GM23338 (cell line): ENCODE measurements at regions not wholly inside any gene's neighbourhood (a gene's known extent, or its start where the extent isn't known, plus 50 kb on each side); places are given as distances from the start of the nearest gene placed in this dataset.
"Not testable (repeated sequence)": the region's sequence is repeated elsewhere in the genome, so short reads cannot be mapped to it uniquely, and the experiment has no call there.

Experiments
- ATAC-seq: fragments of 200-7000 bp; cut with Tn5 transposase; 3 replicates; pipeline ENCODE4 v1.9.1; 2020
- DNase-seq: peaks from one replicate; pipeline ENCODE4 v3.0.0-alpha.2; 2015; ENCODE audit warnings: low spot score
- H2AFZ ChIP-seq: fragments of 200-600 bp; sonication (generic); 2 replicates; pipeline ENCODE4 v1.8.0; 2016; ENCODE audit warnings: antibody characterized with exemption, mild to moderate bottlenecking, moderate library complexity
- H3F3A ChIP-seq: fragments of 200-600 bp; sonication (generic); replicated peaks from 2 replicates; pipeline ENCODE4 v1.8.0; 2017; ENCODE audit warnings: antibody characterized with exemption, mixed run types, low read depth
- H3K27ac ChIP-seq: fragments of 200-600 bp; sonication (generic); 2 replicates; pipeline ENCODE4 v1.6.1; 2016; ENCODE audit warnings: low read depth
- H3K27me3 ChIP-seq: fragments of 200-600 bp; sonication (generic); 2 replicates; pipeline ENCODE4 v1.8.0; 2016; ENCODE audit warnings: mild to moderate bottlenecking, mixed run types, moderate library complexity; ENCODE audit not compliant: insufficient read depth
- H3K36me3 ChIP-seq: fragments of 200-600 bp; sonication (generic); 2 replicates; pipeline ENCODE4 v1.8.0; 2016; ENCODE audit warnings: mild to moderate bottlenecking; ENCODE audit not compliant: insufficient read depth
- H3K4me1 ChIP-seq: fragments of 200-600 bp; sonication (generic); 2 replicates; pipeline ENCODE4 v1.8.0; 2016; ENCODE audit warnings: mild to moderate bottlenecking, moderate library complexity; ENCODE audit not compliant: insufficient read depth
- H3K4me2 ChIP-seq: fragments of 200-600 bp; sonication (generic); 2 replicates; pipeline ENCODE4 v1.7.1; 2017; ENCODE audit warnings: mixed run types
- H3K4me3 ChIP-seq: fragments of 200-600 bp; sonication (generic); 2 replicates; pipeline ENCODE4 v1.6.1; 2016; ENCODE audit warnings: mixed run types
- H3K79me2 ChIP-seq: fragments of 200-600 bp; sonication (generic); replicated peaks from 2 replicates; pipeline ENCODE4 v1.8.0; 2017; ENCODE audit warnings: mild to moderate bottlenecking; ENCODE audit not compliant: insufficient read depth
- H3K9me2 ChIP-seq: fragments of 200-600 bp; sonication (generic); 2 replicates; pipeline ENCODE4 v1.8.0; 2017; ENCODE audit not compliant: insufficient read depth
- H4K20me1 ChIP-seq: fragments of 200-600 bp; sonication (generic); replicated peaks from 2 replicates; pipeline ENCODE4 v1.8.0; 2017; ENCODE audit warnings: mild to moderate bottlenecking; ENCODE audit not compliant: insufficient read depth
- H3K27ac Mint-ChIP-seq: 2 replicates; pipeline ENCODE4 v1.8.0; 2020; ENCODE audit warnings: inconsistent platforms, mild to moderate bottlenecking, moderate library complexity, mixed read lengths
- H3K27me3 Mint-ChIP-seq: 3 replicates; pipeline ENCODE4 v1.8.0; 2022; ENCODE audit warnings: low read depth, mild to moderate bottlenecking, moderate library complexity, mixed read lengths, inconsistent platforms; ENCODE audit not compliant: insufficient read depth, poor library complexity
- H3K36me3 Mint-ChIP-seq: 3 replicates; pipeline ENCODE4 v1.8.0; 2021; ENCODE audit warnings: low read depth, mild to moderate bottlenecking, inconsistent platforms, moderate library complexity, mixed read lengths
- H3K4me1 Mint-ChIP-seq: 3 replicates; pipeline ENCODE4 v1.8.0; 2020; ENCODE audit warnings: mild to moderate bottlenecking, inconsistent platforms, mixed read lengths
- H3K4me3 Mint-ChIP-seq: 3 replicates; pipeline ENCODE4 v1.8.0; 2021; ENCODE audit warnings: moderate library complexity, mild to moderate bottlenecking, inconsistent platforms, mixed read lengths
- H3K9me3 Mint-ChIP-seq: 3 replicates; pipeline ENCODE4 v1.8.0; 2020; ENCODE audit warnings: moderate library complexity, mild to moderate bottlenecking, inconsistent platforms, mixed read lengths
- EZH2phosphoT487 ChIP-seq: fragments of 200-600 bp; sonication (generic); IDR thresholded peaks from one replicate; pipeline ENCODE4 v1.8.1; 2018; ENCODE audit warnings: antibody characterized with exemption; ENCODE audit not compliant: unreplicated experiment
- JUNB ChIP-seq: IDR thresholded peaks from one replicate; pipeline ENCODE4 v1.6.1; 2016; ENCODE audit warnings: antibody characterized with exemption; ENCODE audit not compliant: unreplicated experiment
- TF ChIP-seq, protein P1 (sequence below): fragments of 250-450 bp; sonication (Bioruptor Pico); IDR thresholded peaks from 2 replicates; pipeline ENCODE4 v1.5.0; 2020; ENCODE audit warnings: mild to moderate bottlenecking, moderate library complexity

DNA sequence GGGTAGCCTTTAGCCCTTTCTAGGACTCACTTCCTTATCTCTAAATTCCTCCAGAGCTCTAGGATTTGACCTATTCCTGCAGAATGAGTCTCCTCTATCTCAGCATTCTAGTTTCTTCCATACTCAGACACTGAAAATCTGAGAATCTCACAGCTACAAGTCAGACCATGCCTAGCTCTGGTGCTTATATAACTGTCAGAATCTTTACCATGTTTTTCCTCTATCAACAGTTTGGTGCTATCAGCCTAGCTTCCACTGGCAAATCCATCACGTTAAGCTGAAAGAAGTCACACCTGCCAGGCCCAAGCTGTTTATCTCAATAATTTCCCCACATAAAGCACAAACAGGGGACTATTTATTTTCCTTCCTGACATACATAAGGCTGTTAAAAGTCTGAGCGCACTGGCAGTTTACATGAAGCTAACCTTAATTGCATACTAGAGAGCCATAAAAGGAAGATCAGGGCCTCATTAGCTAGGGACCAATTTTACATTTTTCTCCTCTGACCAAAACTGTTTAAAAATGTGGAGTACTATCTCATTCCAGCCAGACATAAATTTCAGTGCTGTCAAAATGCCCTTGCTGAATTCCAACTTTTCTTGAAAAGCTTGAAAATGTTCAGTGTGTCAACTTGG lies 270.5 kb downstream of the C12orf75 start (continued):
- TF ChIP-seq, protein P1, sequence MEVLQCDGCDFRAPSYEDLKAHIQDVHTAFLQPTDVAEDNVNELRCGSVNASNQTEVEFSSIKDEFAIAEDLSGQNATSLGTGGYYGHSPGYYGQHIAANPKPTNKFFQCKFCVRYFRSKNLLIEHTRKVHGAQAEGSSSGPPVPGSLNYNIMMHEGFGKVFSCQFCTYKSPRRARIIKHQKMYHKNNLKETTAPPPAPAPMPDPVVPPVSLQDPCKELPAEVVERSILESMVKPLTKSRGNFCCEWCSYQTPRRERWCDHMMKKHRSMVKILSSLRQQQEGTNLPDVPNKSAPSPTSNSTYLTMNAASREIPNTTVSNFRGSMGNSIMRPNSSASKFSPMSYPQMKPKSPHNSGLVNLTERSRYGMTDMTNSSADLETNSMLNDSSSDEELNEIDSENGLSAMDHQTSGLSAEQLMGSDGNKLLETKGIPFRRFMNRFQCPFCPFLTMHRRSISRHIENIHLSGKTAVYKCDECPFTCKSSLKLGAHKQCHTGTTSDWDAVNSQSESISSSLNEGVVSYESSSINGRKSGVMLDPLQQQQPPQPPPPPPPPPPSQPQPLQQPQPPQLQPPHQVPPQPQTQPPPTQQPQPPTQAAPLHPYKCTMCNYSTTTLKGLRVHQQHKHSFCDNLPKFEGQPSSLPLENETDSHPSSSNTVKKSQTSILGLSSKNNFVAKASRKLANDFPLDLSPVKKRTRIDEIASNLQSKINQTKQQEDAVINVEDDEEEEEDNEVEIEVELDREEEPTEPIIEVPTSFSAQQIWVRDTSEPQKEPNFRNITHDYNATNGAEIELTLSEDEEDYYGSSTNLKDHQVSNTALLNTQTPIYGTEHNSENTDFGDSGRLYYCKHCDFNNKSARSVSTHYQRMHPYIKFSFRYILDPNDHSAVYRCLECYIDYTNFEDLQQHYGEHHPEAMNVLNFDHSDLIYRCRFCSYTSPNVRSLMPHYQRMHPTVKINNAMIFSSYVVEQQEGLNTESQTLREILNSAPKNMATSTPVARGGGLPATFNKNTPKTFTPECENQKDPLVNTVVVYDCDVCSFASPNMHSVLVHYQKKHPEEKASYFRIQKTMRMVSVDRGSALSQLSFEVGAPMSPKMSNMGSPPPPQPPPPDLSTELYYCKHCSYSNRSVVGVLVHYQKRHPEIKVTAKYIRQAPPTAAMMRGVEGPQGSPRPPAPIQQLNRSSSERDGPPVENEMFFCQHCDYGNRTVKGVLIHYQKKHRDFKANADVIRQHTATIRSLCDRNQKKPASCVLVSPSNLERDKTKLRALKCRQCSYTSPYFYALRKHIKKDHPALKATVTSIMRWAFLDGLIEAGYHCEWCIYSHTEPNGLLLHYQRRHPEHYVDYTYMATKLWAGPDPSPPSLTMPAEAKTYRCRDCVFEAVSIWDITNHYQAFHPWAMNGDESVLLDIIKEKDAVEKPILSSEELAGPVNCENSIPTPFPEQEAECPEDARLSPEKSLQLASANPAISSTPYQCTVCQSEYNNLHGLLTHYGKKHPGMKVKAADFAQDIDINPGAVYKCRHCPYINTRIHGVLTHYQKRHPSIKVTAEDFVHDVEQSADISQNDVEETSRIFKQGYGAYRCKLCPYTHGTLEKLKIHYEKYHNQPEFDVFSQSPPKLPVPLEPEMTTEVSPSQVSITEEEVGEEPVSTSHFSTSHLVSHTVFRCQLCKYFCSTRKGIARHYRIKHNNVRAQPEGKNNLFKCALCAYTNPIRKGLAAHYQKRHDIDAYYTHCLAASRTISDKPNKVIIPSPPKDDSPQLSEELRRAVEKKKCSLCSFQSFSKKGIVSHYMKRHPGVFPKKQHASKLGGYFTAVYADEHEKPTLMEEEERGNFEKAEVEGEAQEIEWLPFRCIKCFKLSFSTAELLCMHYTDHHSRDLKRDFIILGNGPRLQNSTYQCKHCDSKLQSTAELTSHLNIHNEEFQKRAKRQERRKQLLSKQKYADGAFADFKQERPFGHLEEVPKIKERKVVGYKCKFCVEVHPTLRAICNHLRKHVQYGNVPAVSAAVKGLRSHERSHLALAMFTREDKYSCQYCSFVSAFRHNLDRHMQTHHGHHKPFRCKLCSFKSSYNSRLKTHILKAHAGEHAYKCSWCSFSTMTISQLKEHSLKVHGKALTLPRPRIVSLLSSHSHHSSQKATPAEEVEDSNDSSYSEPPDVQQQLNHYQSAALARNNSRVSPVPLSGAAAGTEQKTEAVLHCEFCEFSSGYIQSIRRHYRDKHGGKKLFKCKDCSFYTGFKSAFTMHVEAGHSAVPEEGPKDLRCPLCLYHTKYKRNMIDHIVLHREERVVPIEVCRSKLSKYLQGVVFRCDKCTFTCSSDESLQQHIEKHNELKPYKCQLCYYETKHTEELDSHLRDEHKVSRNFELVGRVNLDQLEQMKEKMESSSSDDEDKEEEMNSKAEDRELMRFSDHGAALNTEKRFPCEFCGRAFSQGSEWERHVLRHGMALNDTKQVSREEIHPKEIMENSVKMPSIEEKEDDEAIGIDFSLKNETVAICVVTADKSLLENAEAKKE (CRISPR knock-in tag), result no peak
- TF ChIP-seq JUNB, result no peak
- TF ChIP-seq EZH2phosphoT487, result no peak

DNA sequence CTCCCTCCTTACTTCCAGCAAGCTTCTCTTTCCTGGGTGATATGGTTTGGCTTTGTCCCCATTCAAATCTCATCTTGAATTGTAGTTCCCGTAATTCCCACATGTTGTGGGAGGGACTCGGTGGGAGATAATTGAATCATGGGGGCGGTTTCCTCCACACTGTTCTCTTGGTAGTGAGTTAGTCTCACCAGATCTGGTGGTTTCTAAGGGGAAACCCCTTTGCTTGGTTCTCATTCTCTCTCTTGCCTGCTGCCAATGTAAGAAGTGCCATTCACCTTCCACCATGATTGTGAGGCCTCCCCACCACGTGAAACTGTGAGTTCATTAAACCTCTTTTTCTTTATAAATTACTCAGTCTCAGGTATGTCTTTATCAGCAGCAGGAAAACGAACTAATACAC lies 271.8 kb downstream of the C12orf75 start:
- ATAC-seq, H3K79me2 ChIP-seq, H2AFZ ChIP-seq, H3K27ac Mint-ChIP-seq, DNase-seq, H3K4me1 Mint-ChIP-seq, H3K9me3 Mint-ChIP-seq, H3K36me3 ChIP-seq, H4K20me1 ChIP-seq, H3F3A ChIP-seq, H3K4me3 ChIP-seq, H3K36me3 Mint-ChIP-seq, H3K4me1 ChIP-seq, H3K27me3 Mint-ChIP-seq, H3K4me2 ChIP-seq, H3K27ac ChIP-seq, H3K27me3 ChIP-seq, H3K4me3 Mint-ChIP-seq: not testable (repeated sequence)
- H3K9me2 ChIP-seq, result peaks cover 24% of the 10 kb centered on the region

DNA sequence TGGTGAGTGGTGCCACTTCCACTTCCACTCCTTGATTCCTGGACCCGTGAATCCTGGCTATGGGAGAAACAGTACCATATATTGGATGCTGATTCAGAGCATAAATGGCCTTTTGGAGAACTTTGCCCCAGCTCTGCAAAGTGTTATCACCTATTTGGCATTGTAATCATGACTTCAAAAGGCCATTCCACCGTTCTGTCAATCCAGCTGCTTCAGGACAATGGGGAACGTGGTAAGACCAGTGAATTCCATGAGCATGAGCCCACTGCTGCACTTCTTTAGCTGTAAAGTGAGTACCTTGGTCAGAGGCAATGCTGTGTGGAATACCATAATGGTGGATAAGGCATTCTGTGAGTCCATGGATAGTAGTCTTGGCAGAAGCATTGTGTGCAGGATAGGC lies 273.8 kb downstream of the C12orf75 start:
- H3K4me2 ChIP-seq, H3K4me1 Mint-ChIP-seq, H4K20me1 ChIP-seq, H3K4me1 ChIP-seq, H3K27ac ChIP-seq, H3K4me3 ChIP-seq, H3K27ac Mint-ChIP-seq, H3K36me3 ChIP-seq, H3K36me3 Mint-ChIP-seq, H3K9me3 Mint-ChIP-seq, H3F3A ChIP-seq, H3K27me3 ChIP-seq, H3K4me3 Mint-ChIP-seq, ATAC-seq, H3K27me3 Mint-ChIP-seq, DNase-seq, H3K79me2 ChIP-seq, H2AFZ ChIP-seq: not testable (repeated sequence)
- peaks cover 23% of the 10 kb centered on the region for H3K9me2 ChIP-seq

DNA sequence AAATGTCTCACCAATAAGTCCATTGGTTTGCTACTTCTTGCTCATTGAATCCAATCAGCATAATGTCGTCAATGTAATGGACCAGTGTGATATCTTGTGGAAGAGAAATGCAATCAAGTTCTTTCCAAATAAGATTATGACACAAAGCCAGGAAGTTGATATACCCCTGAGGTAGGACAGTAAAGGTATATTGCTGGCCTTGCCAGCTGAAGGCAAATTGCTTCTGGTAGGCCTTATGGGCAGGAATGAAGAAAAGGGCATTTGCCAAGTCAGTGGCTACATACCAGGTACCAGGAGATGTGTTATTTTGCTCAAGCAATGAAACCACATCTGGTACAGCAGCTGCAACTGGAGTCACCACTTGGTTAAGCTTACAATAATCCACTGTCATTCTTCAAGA lies 276.1 kb downstream of the C12orf75 start:
- H3K4me2 ChIP-seq, H3K79me2 ChIP-seq, H3F3A ChIP-seq, H4K20me1 ChIP-seq, H2AFZ ChIP-seq, H3K4me1 Mint-ChIP-seq, H3K27ac ChIP-seq, H3K36me3 Mint-ChIP-seq, H3K4me3 Mint-ChIP-seq, H3K27me3 Mint-ChIP-seq, H3K4me1 ChIP-seq, H3K9me3 Mint-ChIP-seq, H3K36me3 ChIP-seq, ATAC-seq, H3K4me3 ChIP-seq, H3K27me3 ChIP-seq, H3K27ac Mint-ChIP-seq, DNase-seq: not testable (repeated sequence)
- H3K9me2 ChIP-seq, result peaks cover 19% of the 10 kb centered on the region

DNA sequence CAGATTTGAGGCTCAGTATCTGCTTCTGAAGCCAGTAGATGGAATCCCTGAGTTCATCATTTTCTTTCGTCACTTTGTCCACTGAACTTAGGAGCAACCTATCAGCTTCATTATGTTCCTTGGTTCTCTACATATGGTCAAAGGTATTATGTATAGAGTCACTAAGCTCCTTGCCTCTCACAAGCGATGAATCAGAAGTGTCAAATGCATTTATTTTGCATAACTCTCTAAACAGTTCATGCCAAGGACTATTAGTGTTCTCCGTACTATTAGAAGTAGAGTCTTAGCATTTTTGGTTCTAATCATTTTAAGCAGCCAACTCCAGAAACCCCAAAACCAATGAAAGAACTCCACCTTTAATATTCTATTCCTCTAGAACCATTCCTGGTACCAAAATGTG lies 278.5 kb downstream of the C12orf75 start:
- not testable (repeated sequence) for H3K36me3 Mint-ChIP-seq, H3K9me3 Mint-ChIP-seq, H3K27ac ChIP-seq, H4K20me1 ChIP-seq, H3K27ac Mint-ChIP-seq, H3K36me3 ChIP-seq, H3K9me2 ChIP-seq, H3K4me3 Mint-ChIP-seq, ATAC-seq, DNase-seq, H3K4me1 Mint-ChIP-seq, H2AFZ ChIP-seq, H3K79me2 ChIP-seq, H3K4me2 ChIP-seq, H3K4me3 ChIP-seq, H3K27me3 ChIP-seq, H3K27me3 Mint-ChIP-seq, H3F3A ChIP-seq, H3K4me1 ChIP-seq
